ENCODE measurements at regions not wholly inside any gene's neighbourhood (a gene's known extent, or its start where the extent isn't known, plus 50 kb on each side); places are given as distances from the start of the nearest gene placed in this dataset.
"Not testable (repeated sequence)": the region's sequence is repeated elsewhere in the genome, so short reads cannot be mapped to it uniquely, and the experiment has no call there.

DNA sequence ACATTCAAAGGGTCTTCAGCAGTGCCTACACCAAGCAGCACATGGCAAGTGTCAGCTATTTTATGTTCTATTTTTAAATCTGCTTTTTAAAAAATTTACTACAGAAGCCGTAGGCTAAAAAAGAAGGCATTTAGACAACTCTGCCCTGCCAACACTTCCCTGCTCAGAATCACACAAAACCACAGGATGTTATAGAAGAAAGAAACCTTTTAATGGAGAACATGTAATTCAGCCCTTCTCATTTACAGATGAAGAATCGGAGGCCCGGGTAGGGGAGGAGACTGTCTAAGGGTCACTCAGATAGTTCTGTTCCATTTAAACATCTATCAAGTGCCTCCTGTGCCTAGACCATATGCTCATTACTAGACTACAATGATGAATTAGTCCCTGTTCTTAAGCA lies 171.8 kb upstream of the NTF3 start:
- Histone ChIP-seq H3K9me3 (no peaks in the 10 kb centered on the region), H3K36me3 (no peaks in the 10 kb centered on the region), H3K4me3 (no peak overlapping the region), H3K27me3 (no peaks in the 10 kb centered on the region)
- no peak for DNase-seq

- no peak overlapping the region for H3K4me3 ChIP-seq
- no peak for DNase-seq
- no peaks in the 10 kb centered on the region for H3K36me3 ChIP-seq
- no peaks in the 10 kb centered on the region for H3K27me3 ChIP-seq
- no peaks in the 10 kb centered on the region for H3K9me3 ChIP-seq
Measured at GRCh38 chr12:5260591-5261086, 171.3 kb upstream of the NTF3 start.

GRCh38 chr12:5262450-5262849 lies 169.5 kb upstream of the NTF3 start:
- no peaks in the 10 kb centered on the region for H3K36me3 ChIP-seq
- DNase-seq, result peak; percentile 71
- H3K4me3 ChIP-seq, result no peak overlapping the region
- no peaks in the 10 kb centered on the region for H3K27me3 ChIP-seq
- no peaks in the 10 kb centered on the region for H3K9me3 ChIP-seq

GRCh38 chr12:5262885-5263284 lies 169.0 kb upstream of the NTF3 start:
- Histone ChIP-seq H3K27me3 (no peaks in the 10 kb centered on the region), H3K36me3 (no peaks in the 10 kb centered on the region), H3K4me3 (no peak overlapping the region), H3K9me3 (no peaks in the 10 kb centered on the region)
- no peak for DNase-seq

DNA sequence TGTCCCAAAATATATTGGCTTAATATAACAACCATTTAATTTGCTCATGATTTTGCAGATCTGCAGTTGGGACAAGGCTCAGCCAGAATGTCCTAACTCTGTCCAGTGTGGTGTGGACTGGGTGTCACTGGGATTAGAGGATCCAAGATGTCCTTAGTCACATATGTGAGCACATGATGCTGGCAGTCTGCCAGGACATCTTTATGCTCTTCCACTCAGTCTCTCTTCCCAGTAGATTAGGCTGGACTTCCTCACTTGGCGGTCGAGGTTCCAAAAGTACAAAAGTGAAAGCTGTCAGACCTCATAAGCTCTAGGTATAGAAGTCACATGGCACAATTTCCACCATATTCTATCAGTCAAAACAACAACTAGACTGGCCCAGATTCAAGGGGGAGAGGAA lies 167.9 kb upstream of the NTF3 start:
- Histone ChIP-seq H3K27me3 (no peaks in the 10 kb centered on the region), H3K4me3 (no peak overlapping the region), H3K36me3 (no peaks in the 10 kb centered on the region), H3K9me3 (no peaks in the 10 kb centered on the region)
- DNase-seq, result no peak

GRCh38 chr12:5267603-5268423 lies 164.1 kb upstream of the NTF3 start:
- Histone ChIP-seq H3K36me3 (no peaks in the 10 kb centered on the region), H3K27me3 (no peaks in the 10 kb centered on the region), H3K4me3 (no peak overlapping the region), H3K9me3 (no peaks in the 10 kb centered on the region)
- no peak for DNase-seq

- Histone ChIP-seq H3K4me3 (no peak overlapping the region), H3K27me3 (no peaks in the 10 kb centered on the region), H3K9me3 (no peaks in the 10 kb centered on the region), H3K36me3 (no peaks in the 10 kb centered on the region)
- DNase-seq, result no peak
Measured at GRCh38 chr12:5268424-5269210, 163.3 kb upstream of the NTF3 start.

DNA sequence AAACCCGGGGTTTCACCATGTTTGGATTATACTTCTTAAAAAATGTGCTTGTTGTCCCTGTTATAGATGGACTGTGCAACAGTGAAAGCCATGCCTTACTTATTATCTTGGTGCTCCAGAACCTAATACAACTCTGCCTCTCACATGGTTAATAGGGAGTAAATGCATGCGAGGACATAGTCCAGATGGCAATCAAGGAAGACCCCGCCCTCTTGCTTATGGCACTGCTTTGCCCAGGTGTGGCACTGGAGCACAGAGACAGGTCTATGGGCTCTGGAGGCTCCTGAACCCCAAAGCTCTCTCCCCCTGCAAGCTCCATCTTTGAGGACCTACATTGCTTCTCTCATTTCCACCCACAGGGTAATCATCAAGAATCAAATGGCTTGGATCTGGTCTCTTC lies 162.1 kb upstream of the NTF3 start:
- H3K4me3 ChIP-seq, result no peak overlapping the region
- no peaks in the 10 kb centered on the region for H3K27me3 ChIP-seq
- H3K9me3 ChIP-seq, result no peaks in the 10 kb centered on the region
- no peak for DNase-seq
- no peaks in the 10 kb centered on the region for H3K36me3 ChIP-seq

- Histone ChIP-seq H3K9me3 (no peaks in the 10 kb centered on the region), H3K36me3 (no peaks in the 10 kb centered on the region), H3K4me3 (no peak overlapping the region), H3K27me3 (no peaks in the 10 kb centered on the region)
- no peak for DNase-seq
Measured at GRCh38 chr12:5272018-5272785, 159.7 kb upstream of the NTF3 start.

DNA sequence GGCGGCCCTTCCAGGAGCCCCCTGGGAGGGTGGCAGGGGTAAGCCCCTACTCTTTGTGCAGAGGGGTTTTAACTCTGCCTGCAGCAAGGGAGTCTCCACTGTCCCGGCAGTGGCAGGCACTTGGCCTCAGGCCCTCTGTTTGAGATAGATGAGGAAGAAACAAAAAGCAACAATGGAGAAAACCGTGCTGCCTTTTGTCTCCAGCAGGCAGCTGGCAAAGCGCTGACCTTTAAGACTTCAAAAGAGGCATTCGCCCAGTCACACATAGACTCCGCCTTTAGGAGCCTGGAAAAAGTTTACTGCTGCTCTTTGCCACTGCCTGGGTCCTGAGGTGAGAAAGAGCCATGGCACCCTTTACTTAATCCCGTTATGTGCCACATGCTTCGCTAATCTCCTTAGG lies 158.2 kb upstream of the NTF3 start:
- no peaks in the 10 kb centered on the region for H3K27me3 ChIP-seq
- no peak for DNase-seq

GRCh38 chr12:5276327-5276880 lies 155.5 kb upstream of the NTF3 start:
- Histone ChIP-seq H3K27me3 (no peaks in the 10 kb centered on the region), H3K9me3 (no peaks in the 10 kb centered on the region), H3K4me3 (no peak overlapping the region), H3K36me3 (no peaks in the 10 kb centered on the region)
- DNase-seq, result peak; percentile 37

More for the DNA sequence above, 158.2 kb upstream of the NTF3 start:
- Histone ChIP-seq H3K4me3 (no peak overlapping the region), H3K36me3 (no peaks in the 10 kb centered on the region), H3K9me3 (no peaks in the 10 kb centered on the region)

DNA sequence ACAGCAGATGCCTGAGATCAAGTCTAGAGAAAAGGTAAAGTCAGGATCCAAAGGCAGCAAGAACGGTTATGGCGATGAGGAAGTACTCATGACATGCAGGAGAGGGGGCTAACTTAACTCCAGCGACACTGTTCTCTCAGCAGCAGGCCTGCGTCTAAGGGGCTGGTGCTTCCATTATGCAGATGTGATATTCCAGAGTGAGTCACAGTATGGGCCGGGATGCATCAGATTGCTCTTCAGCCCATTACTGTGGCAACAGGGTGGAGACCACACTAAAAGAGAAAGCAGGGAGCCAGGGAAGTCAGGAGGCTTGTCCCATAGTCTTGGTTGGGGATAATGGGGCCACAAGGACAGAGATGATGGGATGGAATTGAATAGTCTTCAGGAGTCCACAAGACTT lies 151.8 kb upstream of the NTF3 start:
- H3K4me3 ChIP-seq, result no peak overlapping the region
- DNase-seq, result no peak
- no peaks in the 10 kb centered on the region for H3K36me3 ChIP-seq
- no peaks in the 10 kb centered on the region for H3K27me3 ChIP-seq
- no peaks in the 10 kb centered on the region for H3K9me3 ChIP-seq

- DNase-seq, H3K36me3 ChIP-seq, H3K4me3 ChIP-seq, H3K9me3 ChIP-seq, H3K27me3 ChIP-seq: not testable (repeated sequence)
Measured at GRCh38 chr12:5290368-5290767, 141.5 kb upstream of the NTF3 start.

DNA sequence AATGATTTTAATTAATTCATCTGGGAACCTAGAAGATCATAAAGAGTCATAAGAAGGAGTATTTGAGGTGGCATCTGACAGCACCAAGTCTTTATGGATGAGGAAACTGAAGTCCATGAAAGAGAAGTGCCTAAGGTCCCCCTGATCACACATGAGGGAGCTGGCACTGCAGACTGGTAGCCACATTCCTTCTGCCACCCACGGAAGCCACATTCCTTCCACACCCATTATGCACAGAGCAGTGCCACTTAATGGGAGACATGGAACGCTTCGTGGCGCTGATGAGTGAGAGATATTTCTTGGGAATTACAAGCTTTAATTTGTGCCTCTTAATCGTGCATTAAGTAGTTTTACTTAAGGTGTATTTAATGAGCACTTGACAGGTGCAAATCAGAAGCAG lies 139.3 kb upstream of the NTF3 start:
- no peaks in the 10 kb centered on the region for H3K36me3 ChIP-seq
- H3K9me3 ChIP-seq, result no peaks in the 10 kb centered on the region
- DNase-seq, result no peak
- no peaks in the 10 kb centered on the region for H3K27me3 ChIP-seq
- H3K4me3 ChIP-seq, result no peak overlapping the region

DNA sequence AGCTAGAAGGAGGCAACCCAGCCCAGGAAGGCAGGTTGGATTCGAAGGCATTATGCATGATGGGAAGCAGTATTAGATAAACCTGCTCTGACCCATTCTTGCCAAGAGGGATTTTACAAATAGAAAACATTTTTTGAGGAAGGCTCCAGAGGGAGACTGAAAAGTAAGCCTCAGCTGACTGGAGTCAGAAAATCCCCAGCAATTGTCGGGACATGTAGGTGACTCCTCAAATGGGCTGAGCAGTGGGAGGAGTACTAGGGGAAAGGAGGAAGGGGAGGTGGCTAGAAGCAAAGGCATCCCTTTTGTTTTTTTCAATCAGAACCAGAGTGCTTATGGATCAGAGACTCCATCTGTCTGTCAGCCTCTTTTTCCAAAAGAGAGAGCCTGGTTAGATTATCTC lies 138.1 kb upstream of the NTF3 start:
- Histone ChIP-seq H3K9me3 (no peaks in the 10 kb centered on the region), H3K4me3 (no peak overlapping the region), H3K36me3 (no peaks in the 10 kb centered on the region), H3K27me3 (no peaks in the 10 kb centered on the region)
- no peak for DNase-seq

DNA sequence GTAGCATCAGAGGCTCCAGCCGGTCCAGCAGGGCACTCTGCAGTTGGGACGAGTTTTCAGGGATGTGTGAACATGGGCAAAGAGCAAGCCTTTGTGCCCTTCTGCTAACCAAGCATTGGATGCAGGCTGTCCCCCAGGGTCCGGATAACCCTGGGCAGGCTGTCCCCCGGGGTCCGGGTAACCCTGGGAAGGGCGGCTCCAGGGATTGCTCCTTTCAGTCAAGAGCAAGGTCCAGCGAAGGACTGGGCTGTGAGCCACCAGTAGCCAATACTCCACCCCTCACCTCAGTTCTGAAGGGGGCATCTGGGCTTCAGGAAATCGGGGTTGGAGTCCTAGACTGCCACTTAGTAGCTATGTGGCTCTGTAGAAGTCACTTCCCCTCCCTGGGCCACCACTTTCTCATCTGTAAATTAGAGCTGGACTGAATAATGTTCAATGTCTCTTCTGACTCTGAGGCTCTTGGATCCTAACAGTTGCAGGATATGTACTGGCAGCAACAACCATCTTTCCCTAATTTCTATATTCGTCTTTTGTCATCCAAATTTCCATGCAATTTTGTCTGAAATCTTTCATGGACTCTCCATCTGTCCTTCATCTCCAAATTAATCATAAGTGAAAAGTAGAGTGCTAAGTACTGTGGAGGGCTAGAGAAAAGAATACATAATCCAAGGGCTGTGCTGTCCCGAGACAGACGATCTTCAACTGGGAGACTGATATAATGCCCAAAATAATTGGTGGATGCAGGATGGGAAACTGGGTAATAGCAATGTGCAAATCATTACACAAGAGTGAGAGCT lies 137.4 kb upstream of the NTF3 start:
- Histone ChIP-seq H3K4me3 (no peak overlapping the region), H3K9me3 (no peaks in the 10 kb centered on the region), H3K27me3 (no peaks in the 10 kb centered on the region), H3K36me3 (no peaks in the 10 kb centered on the region)
- DNase-seq, result no peak
